Non-pigmented ciliary epithelial cell (primary cell): ENCODE measurements at regions not wholly inside any gene's neighbourhood (a gene's known extent, or its start where the extent isn't known, plus 50 kb on each side); places are given as distances from the start of the nearest gene placed in this dataset.

ENCODE experiments used
- DNase-seq: peaks from one replicate; pipeline ENCODE4 v3.0.0-alpha.2; 2010; ENCODE audit warnings: low read depth

DNA sequence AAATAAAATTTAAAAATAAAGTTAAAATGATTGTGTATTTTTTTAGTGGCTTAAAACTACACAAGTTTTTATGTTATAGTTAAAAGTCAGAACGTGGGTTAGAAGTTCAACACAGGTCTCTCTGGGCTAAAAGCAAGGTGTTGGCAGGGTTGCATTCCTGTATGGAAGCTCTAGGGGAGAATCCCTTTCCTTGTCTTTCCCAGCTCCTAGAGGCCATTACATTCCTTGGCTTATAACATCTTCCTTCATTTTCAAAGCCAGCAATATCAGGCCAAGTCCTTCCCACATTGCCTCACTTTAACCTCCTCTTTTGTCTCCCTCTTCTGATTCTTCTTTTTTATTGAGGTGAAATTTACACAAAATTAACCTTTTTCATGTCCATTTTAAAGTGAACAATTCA is 52.4 kb upstream of the EEPD1 start:
- DNase-seq = no peak
